Activated naive CD8-positive, alpha-beta T cell treated with anti-CD3 and anti-CD28 coated beads, Interleukin-2, amount 50 U/mL, for 16 hours (primary cell): ENCODE measurements at regions not wholly inside any gene's neighbourhood (a gene's known extent, or its start where the extent isn't known, plus 50 kb on each side); places are given as distances from the start of the nearest gene placed in this dataset.

ENCODE experiments used
- DNase-seq: peaks from one replicate; pipeline ENCODE4 v3.0.0-alpha.2; 2020; ENCODE audit warnings: low read depth, low spot score

DNA sequence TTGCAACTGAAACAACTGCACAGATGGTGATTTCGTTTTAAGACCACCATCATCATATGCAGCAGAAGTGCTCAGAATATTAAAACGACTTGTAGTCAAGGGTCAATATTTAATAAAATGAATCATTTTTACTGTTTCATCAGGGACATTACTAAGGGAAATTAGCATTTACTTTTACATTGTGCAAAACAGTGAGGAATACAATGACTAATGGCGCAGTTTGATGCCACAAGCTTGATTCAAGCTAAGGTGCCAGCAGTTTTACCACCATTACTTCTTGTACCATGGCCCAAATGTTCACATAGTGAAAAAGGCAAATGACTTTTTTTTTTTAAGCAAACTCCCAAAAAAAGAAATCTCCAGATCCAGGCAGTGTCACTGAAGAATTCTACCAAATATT lies 277.4 kb upstream of the CHRNA7 start:
- DNase-seq, result no peak

DNA sequence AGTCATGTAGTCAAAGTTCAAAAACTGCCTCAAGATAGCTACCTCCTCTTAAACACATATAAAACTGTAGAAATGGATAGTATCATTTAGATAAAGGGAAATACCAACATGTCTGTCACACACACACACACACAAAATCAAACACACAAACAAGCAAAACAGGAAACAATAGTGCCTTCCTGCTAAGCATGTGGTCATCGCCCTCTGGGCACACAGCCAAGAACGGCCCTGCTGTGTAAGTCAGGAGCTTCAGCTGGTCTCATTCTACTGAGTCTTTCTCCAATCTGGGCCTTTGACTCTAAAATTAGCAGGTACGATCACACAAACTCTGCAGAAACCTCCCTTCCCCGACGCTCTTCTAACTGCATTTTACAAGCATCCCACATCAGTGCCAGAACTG lies 272.2 kb upstream of the CHRNA7 start:
- no peak for DNase-seq

DNA sequence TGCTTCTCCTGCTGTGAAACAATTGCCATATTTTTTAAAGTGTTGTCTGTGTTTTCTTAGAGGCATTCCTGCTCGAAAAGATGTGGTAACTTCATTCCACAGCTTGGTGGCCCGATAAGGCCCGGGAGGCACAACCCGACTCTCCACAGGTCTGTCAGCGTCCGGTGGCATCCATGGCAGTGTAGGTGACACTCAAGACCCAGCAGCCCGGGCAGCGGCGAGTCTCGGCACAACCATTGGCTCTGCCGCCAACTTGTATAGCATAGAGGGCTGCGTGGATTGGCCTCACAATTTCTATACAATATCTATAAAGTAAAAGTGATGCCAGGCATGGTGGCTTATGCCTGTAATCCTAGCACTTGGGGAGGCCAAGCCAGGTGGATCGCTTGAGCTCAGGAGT lies 262.3 kb upstream of the CHRNA7 start:
- no peak for DNase-seq

DNA sequence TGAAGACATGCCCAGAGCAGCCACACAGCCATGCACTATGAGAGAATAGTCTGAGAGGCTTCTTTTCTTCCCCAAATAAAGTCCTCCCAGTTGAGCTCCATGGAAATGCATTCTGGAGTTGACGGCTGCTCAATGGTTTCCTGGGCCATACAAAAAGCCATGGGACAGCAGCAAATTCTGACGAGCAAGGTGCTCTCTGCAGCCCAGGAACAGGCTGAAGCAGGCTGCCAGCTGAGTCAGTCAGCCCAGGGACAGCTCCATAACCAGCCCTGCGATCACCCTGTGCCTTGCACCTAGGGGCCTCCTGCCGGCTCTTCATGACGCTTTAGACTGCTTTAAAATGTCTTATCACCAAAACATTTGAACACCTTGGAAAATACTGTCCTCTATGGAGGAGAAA lies 256.3 kb upstream of the CHRNA7 start:
- no peak for DNase-seq

DNA sequence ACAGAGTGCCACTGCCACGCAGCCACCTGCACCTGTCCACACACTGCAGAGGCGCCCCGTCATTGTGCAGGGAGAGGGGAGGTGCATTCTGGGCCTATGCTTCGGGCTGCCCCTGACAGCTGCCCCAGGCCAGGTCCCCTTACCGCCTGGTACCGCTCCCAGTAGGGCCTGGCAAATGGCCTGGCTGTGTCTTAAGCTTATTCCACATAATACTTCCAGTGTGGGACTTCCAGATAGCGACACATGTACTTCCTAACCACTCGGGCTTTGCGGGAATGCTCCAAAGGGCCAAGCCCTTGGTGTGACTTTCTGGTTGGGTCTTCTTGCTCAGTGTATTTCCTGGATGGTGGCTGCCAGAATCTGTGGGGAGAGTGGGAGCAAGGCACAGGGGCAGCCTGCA lies 254.3 kb upstream of the CHRNA7 start:
- no peak for DNase-seq

DNA sequence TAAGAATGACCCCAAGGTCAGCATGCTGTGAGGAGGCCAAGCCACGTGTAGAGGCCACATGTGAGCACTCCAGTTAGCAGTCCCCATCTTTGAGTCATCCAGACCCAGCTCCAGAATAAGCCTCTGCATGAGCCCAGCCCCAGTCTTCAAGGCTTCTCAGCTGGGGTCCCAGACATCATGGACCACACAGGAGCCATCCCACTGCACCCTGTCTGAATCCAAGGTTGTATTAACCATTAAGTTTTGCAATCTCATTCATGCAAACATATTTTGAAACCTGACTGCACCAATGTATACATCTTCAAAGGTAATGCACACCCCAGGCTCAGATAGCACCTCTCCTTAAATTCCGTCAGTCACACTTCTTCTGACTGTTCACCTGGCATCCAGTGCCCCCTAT lies 249.1 kb upstream of the CHRNA7 start:
- DNase-seq, result no peak

DNA sequence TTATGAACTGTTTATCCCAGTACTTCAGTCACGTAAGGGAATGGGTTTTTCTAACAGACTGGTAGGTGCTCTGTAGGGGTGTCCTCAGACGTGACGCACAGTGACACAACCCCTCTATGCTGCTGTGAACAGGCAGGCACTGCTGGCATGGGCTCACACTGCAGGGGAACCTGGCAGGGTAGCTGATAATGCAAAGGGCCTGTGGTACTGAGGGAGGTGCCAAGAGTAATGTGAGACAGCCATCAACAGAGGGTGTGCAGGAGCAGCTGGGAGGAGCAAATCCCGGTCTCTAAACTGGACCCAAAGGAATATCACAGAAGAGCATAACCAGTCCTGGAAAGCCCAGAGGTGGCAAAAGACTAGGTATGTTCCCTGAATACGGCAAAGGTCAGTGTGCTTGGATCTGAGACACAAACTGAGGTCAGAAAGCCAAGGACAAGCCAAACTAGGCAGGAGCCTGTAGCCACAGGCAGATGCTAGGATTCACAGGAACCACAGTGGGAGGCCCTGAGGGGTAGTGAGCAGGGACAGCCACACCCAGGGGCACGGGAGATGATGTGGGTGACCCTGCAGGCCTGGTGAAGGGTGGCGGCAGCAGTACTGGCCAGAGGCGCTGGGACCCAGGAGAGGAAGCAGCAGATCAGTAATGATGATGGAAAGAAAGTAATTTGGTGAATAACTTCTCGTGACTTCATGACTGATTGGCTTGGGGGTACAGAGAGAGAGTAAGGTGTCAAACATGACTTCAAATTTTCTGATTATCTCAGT lies 248.1 kb upstream of the CHRNA7 start:
- DNase-seq, result no peak

DNA sequence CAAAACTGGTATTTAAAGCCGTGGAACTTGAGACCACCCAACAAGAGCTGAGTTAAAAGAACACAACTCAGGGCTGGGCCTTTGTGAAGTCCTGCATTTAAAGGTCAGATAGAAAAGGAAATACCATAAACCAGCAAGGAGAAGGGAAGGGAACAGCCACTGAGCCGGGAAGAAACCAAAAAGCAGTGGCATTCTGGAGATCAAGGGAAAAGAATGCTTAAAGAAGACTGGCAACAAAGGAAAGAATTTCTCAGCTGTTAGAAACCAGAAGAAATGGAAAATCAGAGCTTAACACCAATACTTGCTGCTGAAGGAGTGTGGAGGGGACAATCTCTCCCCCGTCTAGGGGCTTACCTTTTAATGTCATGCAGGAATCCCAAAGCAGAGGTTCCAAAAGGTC lies 247.4 kb upstream of the CHRNA7 start:
- no peak for DNase-seq

DNA sequence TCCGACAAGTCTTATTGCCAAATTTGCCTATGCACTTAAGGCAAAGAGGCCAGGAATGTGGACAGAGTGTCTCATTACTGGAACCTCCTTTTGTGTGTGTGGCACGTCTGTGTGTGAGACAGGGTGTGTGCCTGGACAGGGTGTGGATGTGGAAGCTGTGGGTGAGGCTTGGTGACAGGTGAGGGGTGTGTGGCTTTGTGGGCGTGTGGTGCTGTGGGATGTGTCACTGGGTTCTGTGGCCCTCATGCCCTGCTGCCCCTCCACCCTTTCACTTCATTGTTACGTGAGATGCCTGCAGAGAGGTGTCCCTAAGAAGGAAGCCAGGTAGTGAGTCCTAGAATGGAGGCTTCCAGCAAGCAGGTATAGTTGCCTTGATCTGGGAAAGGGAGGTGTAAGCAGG lies 244.0 kb upstream of the CHRNA7 start:
- no peak for DNase-seq

DNA sequence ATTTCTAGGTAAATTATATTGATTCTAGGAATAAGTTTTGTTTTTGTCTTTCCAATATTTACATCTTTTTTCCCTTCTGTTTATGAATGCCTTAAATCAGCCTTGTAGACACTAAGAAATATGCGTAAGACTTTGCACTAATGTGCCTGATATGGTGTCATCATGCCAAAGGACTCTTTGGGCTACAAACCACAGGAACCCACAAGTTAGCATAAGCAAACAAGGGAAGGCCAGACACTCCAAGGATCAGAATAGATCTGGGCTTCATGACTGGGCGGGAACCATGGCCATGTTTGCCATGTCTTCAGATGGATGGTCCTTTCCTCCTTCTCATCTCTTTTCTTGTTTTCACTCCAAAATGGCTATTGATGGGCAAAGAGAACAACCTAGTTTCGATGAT lies 242.2 kb upstream of the CHRNA7 start:
- DNase-seq, result no peak

DNA sequence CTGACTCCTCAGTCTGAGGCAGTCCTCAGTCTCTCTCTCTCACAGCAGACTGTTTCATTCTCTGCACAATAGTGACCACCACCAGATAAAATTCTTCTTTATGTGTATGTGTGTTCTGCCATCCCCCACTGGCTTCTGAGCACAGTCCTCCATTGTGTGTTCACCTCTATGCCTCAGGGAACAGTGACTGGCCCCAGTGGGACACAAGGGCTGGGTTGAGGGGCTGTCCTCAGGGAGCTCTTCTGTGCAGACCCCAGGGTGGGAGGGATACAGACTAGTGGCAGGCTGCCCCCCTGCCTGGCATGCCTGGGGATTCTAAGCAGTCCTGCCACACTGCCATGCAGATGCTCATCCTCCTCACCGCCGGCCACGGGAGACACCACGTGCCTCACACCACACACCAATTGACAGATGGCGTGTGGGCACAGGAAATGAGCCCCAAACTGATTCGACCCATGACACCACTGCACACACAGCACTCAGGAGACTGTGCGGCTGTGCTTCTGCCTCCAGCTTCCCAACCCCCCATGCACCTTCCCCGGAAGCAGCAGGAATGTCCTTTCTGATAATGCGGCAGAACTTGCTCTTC lies 237.6 kb upstream of the CHRNA7 start:
- no peak for DNase-seq

DNA sequence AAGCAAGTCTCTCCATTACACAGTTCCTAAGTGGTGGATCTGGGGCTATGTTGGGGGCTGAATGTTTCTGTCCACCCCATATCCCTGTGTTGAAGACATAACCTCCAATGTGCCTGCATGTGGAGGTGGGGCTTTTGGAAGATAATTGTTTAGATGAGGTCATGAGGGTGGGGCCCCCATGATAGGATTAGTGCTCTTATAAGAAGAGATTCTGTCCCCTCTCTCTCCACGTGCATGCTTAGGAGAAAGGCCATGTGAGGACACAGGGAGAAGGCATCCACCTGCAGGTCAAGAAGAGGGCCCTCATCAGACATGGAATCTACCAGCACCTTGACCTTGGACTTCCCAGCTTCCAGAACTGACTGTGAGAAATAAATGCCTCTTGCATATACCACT lies 231.0 kb upstream of the CHRNA7 start:
- no peak for DNase-seq

DNA sequence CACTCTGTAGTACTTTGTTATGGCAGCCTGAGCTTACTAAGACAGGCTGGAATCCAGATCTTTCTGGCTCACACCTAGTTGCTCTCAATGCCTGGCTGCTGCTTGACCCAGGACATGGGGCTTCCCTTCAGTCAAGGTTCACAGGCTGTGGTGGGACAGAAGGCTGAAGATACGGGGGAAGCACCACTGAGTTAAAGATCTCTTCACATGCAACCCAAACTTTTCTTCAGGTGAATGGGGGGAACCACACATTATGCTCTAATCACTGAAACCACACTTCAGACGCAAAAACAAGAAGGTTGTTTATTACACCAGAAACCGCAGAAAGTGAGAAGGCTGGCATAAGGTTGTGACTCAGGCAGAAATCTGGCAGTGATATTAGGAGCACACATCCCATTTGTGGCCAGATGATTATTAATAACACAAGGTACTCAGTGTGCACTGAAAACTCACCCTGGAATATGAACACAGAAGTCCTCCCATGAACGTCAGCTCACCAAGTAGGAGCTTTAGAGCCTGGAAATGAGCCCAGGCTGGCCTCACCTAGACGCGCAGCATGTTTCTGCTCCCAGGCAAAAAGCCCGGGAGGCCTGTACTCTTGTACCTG lies 230.5 kb upstream of the CHRNA7 start:
- DNase-seq, result no peak

DNA sequence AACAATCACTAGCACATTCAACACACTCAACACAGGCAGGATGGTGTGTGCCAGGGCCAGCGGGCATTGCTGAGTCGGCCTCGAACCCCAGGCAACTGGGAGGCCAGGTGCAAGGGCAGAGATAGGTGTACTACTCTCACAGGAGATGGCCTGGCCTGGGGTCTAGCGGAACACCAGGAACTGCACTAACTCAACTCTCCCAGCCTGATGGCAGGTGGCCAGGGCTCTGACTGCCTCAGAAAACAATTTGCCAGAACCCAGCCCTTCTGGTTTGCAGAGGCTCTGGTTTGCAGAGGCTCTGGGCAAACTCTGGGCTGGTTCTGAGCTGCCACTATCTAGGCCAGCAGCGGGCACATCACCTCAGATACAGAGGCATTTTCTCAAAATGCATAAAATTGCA lies 229.2 kb upstream of the CHRNA7 start:
- DNase-seq, result no peak

DNA sequence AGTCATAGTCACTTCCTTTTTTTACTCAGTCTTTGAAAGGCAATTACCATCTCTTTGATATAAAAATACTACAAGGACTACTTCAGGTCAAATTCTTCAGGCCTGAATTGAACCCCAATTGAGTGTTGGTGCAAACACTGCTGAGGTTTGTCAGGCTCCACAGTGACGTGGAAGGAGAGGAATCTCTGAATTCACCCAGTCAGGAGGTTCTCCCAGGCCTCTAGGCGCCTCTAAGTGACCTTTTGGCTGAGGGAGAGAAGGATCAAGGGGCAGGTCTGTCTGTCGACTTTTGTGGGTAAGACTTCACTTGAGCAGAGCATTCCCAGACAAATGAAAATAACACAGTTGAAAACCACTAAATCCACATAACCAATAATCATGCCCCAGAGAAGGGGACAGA lies 227.6 kb upstream of the CHRNA7 start:
- no peak for DNase-seq

DNA sequence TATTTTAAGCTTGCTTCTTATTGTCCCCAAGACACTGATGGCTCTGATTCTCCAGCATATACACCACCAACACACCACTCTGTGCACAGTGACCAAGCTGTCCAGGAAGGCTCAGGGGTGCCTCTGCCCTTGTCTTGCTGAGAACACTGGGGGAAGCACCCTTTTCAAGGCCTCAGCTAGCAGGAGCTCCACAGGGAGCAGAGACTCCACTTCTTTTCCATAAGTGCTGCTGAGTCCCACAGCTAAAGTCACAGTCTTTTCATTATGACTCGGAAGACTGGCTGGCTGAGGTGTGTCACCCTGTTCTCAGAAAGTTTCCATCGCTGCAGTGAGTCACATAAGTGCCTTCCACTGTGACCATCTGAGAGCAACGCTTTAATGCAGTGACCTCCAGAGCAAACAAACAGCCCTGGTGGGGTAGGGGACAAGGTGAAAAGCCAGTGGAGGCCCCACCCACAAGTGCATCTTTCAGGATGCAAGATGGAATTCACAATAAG lies 226.9 kb upstream of the CHRNA7 start:
- DNase-seq, result no peak

DNA sequence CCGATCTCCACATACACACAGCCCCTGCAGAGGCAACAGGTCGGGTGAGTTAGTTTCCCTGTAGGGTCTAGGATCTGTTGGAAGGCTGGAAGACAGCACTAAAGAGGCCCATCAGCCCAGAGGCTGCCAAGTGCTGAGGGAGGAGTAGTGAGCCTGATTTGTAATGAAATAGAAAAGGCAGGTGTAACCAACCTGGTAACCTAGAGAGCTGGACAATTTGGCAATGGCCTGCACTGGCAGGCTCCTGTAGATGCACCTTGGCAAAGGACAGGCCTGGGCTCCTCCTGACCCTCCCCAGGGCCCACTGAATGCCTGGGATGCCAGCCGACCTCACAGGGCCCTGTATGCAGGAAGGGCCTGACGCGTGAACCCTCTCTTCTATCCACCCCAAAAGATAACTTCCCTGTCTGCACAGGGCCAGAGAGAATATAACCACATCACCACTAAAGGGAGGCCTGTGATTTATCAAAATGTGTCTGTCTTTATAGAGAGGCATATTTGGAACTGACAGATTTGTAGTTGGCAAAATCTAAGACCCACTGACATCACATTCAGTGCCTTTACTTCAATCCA lies 225.1 kb upstream of the CHRNA7 start:
- no peak for DNase-seq

DNA sequence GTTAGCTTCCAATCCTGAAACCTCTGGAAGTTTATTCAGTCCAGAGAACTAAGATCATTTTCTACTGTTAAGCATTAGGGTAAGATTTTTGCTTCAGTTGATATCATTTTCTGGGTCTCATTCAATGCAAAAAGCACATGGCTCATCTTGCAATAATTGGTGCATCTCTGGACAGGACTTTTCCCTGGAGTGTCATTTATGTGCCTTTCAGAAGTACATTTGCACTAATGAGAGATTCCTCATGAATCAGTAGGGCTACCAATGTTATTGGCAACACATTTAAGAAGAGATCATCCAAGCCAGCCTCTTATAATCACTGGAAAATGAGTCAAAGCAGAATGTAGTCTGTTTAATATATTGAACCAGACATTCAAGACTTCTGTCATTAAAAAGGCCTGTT lies 224.2 kb upstream of the CHRNA7 start:
- DNase-seq, result no peak

DNA sequence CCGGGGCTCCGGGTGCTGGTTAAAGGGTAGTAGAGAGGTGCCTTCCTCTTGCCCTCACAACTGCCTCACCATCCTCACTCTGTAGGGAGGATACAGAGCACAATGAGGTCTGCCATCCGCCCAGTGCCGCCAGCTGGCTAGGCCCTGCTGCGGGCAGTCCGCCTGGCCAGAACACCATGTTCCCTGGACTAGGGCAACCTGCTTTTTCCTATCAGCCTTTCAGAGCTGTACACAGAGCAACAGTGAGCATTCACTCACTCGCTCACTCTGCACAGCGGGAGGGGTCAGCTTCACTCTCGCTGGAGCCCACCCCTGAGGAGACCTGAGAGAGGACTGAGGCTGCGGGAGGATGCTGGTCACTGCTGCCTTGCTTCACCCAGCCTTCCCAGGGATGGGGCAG lies 218.7 kb upstream of the CHRNA7 start:
- DNase-seq, result no peak

DNA sequence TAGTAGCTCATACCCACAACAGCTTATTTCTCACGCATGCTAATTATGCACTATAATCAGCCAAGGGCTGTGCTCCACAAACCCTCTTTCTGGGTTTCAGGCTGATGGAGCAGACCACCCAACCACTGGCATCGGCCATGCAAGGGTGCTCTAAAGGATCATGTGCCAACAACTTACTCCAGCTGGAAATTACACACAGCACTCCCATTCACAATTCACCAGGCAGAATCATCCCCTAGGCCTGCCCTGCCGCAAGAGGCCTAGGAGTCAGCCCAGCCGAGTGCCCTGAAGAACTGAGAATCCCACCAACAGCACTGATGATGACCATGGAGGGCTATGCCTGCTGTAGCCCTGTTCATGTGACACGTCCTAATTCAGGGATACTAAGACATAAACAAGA lies 216.2 kb upstream of the CHRNA7 start:
- DNase-seq, result no peak

DNA sequence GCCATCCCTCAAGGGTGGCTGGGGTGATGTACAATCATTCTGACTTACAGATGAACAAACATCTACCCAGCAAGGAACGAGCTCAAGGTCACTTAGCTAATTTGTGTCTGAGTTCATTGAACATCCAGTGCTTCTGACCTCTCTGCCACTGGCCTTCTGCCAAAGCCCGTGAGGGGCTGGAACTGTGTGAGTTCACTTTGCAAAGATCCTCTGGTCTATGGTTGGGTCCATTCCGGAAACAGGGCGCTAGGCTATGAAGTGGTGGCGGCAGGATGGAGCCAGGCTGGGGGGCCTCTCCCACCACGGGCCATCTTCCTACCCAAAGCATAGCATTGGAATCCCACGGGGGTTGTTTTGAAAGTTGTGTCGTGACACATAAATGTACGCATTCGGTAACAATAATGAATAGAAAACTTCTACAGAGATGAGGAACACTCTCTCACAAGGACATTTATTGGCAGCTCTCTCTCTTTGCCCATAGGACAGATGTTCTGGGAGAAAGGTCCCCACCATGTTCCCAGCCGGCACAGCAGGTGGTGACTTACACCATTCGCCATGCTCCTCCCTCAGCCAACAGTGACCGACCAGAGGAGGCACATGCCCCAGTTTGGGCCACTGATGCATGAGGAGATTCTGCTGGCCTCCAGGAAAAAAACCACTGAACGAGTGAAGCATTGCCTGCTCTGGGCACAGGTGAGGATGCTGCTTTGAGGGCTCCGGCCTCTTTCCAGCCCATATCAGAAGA lies 214.7 kb upstream of the CHRNA7 start:
- DNase-seq, result no peak

DNA sequence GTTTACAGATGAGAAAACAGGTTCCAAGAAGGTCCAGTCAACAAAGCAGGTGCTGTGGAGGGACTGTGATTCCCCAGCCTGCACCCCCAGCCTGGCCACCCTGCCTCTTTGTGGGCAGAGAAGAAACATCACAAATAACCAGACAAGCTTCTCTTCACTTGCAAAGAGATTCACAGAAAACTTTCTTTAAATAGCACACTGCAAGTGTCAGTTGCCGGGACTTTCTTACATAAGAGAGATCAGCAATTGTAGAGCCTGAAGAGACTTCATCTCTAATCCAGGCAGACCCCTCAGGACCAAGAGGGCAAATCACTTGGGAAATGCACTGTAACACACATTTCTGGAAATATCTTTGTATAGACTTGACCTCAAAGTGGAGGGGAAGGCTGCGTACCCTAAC lies 207.9 kb upstream of the CHRNA7 start:
- no peak for DNase-seq
